K562 (cell line): ENCODE measurements at regions not wholly inside any gene's neighbourhood (a gene's known extent, or its start where the extent isn't known, plus 50 kb on each side); places are given as distances from the start of the nearest gene placed in this dataset.

Source experiments
- ATAC-seq: fragments of 200-7000 bp; cut with Tn5 transposase; 3 replicates; pipeline ENCODE4 v1.9.1; 2020; ENCODE audit warnings: moderate library complexity
- BruUV-seq: library from RNA; stranded (reverse); fragments of 400-500 nt; replicated peaks from 2 replicates; lab custom pipeline; 2021; lab: Mats Ljungman, UMichigan
- CTCF ChIA-PET: fragments of 300-600 bp; formaldehyde crosslinking; extraction: SDS; loops from one replicate; lab custom pipeline; 2021; ENCODE audit warnings: low intra/inter-chr PET ratio; lab: Yijun Ruan, JAX
- POLR2A ChIA-PET: fragments of 300-600, 350-650 bp; sonication (Branson Sonifier 250); formaldehyde crosslinking; extraction: SDS; loops from one replicate; lab custom pipeline; 2021; ENCODE audit warnings: antibody characterized with exemption, inconsistent platforms; lab: Yijun Ruan, JAX
- DNase-seq, 4 experiments: peaks; one replicate each; pipeline versions ENCODE4 v3.0.0 to v3.0.0-alpha.2; 2011 to 2018; ENCODE audit warnings: low spot score in 3 of 4, mixed read lengths in 3 of 4; ENCODE audit errors: extremely low read depth in 1 of 4
- FAIRE-seq: peaks from 2 replicates; lab custom pipeline; 2011; peaks lifted over from hg19 to GRCh38; lab: Jason Lieb, UNC
- H2AFZ ChIP-seq: 2 replicates; pipeline ENCODE4 v1.6.0; 2011; ENCODE audit warnings: low read depth, low read length, control low read depth, inconsistent platforms
- H3K27ac ChIP-seq: fragments of 200-600 bp; 3 replicates; pipeline ENCODE4 v1.8.0; 2011; ENCODE audit warnings: low read depth, mild to moderate bottlenecking, control low read depth, inconsistent platforms, low read length, moderate library complexity, mixed read lengths; ENCODE audit errors: extremely low read depth
- H3K27me3 ChIP-seq, 2 experiments: fragments of 300-600 bp in 1 of 2; 2 replicates in 1 of 2; 3 replicates in 1 of 2; pipeline versions ENCODE4 v1.6.0 to v1.8.0; 2011; ENCODE audit warnings: inconsistent platforms in 2 of 2, low read length in 2 of 2, mild to moderate bottlenecking in 1 of 2, mixed read lengths in 1 of 2, moderate library complexity in 1 of 2; ENCODE audit not compliant: control insufficient read depth in 2 of 2, insufficient read depth in 2 of 2
- H3K36me3 ChIP-seq: fragments of 300-600 bp; 3 replicates; pipeline ENCODE4 v1.8.0; 2011; ENCODE audit warnings: mild to moderate bottlenecking, low read length, inconsistent platforms; ENCODE audit not compliant: control insufficient read depth, insufficient read depth
- H3K4me1 ChIP-seq, 2 experiments: fragments of 200-600 bp in 1 of 2; replicated peaks in 1 of 2; 2 replicates in 1 of 2; 3 replicates in 1 of 2; pipeline versions ENCODE4 v1.5.1 to v1.8.0; 2011; ENCODE audit warnings: inconsistent platforms in 2 of 2, low read length in 2 of 2, mild to moderate bottlenecking in 1 of 2, mixed read lengths in 1 of 2, moderate library complexity in 1 of 2; ENCODE audit not compliant: control insufficient read depth in 2 of 2, insufficient read depth in 2 of 2
- H3K4me2 ChIP-seq: 2 replicates; pipeline ENCODE4 v1.6.1; 2011; ENCODE audit warnings: low read length, control low read depth, inconsistent platforms, mixed read lengths; ENCODE audit not compliant: insufficient read depth
- H3K4me3 ChIP-seq: fragments of 200-600 bp; sonication (generic), shearing (Covaris generic); 2 replicates; pipeline ENCODE4 v1.5.1; 2016; ENCODE audit warnings: control low read depth, inconsistent platforms
- H3K79me2 ChIP-seq: fragments of 200-600 bp; 3 replicates; pipeline ENCODE4 v1.8.0; 2011; ENCODE audit warnings: low read length, inconsistent platforms; ENCODE audit not compliant: control insufficient read depth, insufficient read depth
- H3K9ac ChIP-seq, 2 experiments: 2 replicates each; pipeline versions ENCODE4 v1.6.0 to v1.6.1; 2011; ENCODE audit warnings: low read depth in 2 of 2, low read length in 2 of 2, control low read depth in 1 of 2, inconsistent platforms in 1 of 2, mild to moderate bottlenecking in 1 of 2, mixed read lengths in 1 of 2; ENCODE audit not compliant: insufficient read depth in 1 of 2
- H3K9me1 ChIP-seq: one replicate; pipeline ENCODE4 v1.6.0; 2011; ENCODE audit warnings: inconsistent platforms, mild to moderate bottlenecking, low read length, moderate library complexity; ENCODE audit not compliant: control insufficient read depth, insufficient read depth
- H3K9me3 ChIP-seq: replicated peaks from 2 replicates; pipeline ENCODE4 v1.5.1; 2011; ENCODE audit warnings: low read depth, low read length, inconsistent platforms; ENCODE audit not compliant: control insufficient read depth, insufficient read depth
- H4K20me1 ChIP-seq: replicated peaks from 2 replicates; pipeline ENCODE4 v1.6.1; 2011; ENCODE audit warnings: low read length, inconsistent platforms, mixed read lengths; ENCODE audit not compliant: control insufficient read depth, insufficient read depth
- CREB3 ChIP-seq: fragments of 450-650 bp; conservative IDR thresholded peaks from 2 replicates; pipeline ENCODE4 v1.6.1; 2016; ENCODE audit warnings: missing genetic modification characterization, low read depth, mild to moderate bottlenecking, missing compliant biosample characterization, moderate library complexity
- E2F3 ChIP-seq: fragments of 250-450 bp; sonication (Bioruptor Pico); IDR thresholded peaks from 2 replicates; pipeline ENCODE4 v1.4.0; 2020; ENCODE audit warnings: mild to moderate bottlenecking
- ETS2 ChIP-seq: IDR thresholded peaks from 2 replicates; pipeline ENCODE4 v1.6.1; 2016; ENCODE audit warnings: borderline replicate concordance, missing genetic modification characterization, mild to moderate bottlenecking, moderate library complexity, missing compliant biosample characterization; ENCODE audit not compliant: poor library complexity, severe bottlenecking
- GTF2E2 ChIP-seq: fragments of 200-800 bp; sonication (Bioruptor generic); IDR thresholded peaks from 2 replicates; pipeline ENCODE4 v1.6.1; 2016; ENCODE audit warnings: missing genetic modification characterization, missing compliant biosample characterization
- HDAC1 ChIP-seq, 2 experiments: fragments of 450-650 bp; IDR thresholded peaks; 2 replicates each; pipeline ENCODE4 v1.6.1; 2016 to 2017; ENCODE audit warnings: inconsistent platforms in 1 of 2, mild to moderate bottlenecking in 1 of 2, moderate library complexity in 1 of 2
- HNRNPLL ChIP-seq: fragments of 200-400 bp; formaldehyde crosslinking; IDR thresholded peaks from 2 replicates; pipeline ENCODE4 v1.6.1; 2017; ENCODE audit warnings: low read length, low read depth, mild to moderate bottlenecking; ENCODE audit not compliant: poor library complexity, severe bottlenecking
- IFI16 ChIP-seq: fragments of 250-450 bp; sonication (Bioruptor Pico); IDR thresholded peaks from 2 replicates; pipeline ENCODE4 v2.1.2; 2022; ENCODE audit warnings: mild to moderate bottlenecking, inconsistent platforms
- MED1 ChIP-seq: sonication (generic); formaldehyde crosslinking; IDR thresholded peaks from 2 replicates; pipeline ENCODE4 v1.8.1; 2023; ENCODE audit warnings: missing genetic modification reagents, borderline replicate concordance
- MIER1 ChIP-seq: fragments of 450-650 bp; IDR thresholded peaks from 2 replicates; pipeline ENCODE4 v1.6.1; 2016; ENCODE audit warnings: antibody characterized with exemption, mild to moderate bottlenecking, low read depth
- PKNOX1 ChIP-seq: fragments of 450-650 bp; IDR thresholded peaks from 2 replicates; pipeline ENCODE4 v1.6.1; 2016
- PURB ChIP-seq: sonication (generic); formaldehyde crosslinking; IDR thresholded peaks from 2 replicates; pipeline ENCODE4 v1.9.0; 2021; ENCODE audit warnings: low read depth, mild to moderate bottlenecking, missing genetic modification reagents
- SMARCC2 ChIP-seq: fragments of 450-650 bp; IDR thresholded peaks from 2 replicates; pipeline ENCODE4 v1.6.1; 2017; ENCODE audit warnings: antibody characterized with exemption, moderate library complexity, mild to moderate bottlenecking, low read depth
- TFE3 ChIP-seq: fragments of 450-650 bp; formaldehyde crosslinking; IDR thresholded peaks from 2 replicates; pipeline ENCODE4 v1.4.0; 2020; ENCODE audit warnings: mild to moderate bottlenecking, mixed read lengths
- ZBTB34 ChIP-seq: fragments of 250-450 bp; sonication (Bioruptor Pico); IDR thresholded peaks from 2 replicates; pipeline ENCODE4 v1.8.0; 2021; ENCODE audit warnings: mild to moderate bottlenecking, moderate library complexity
- ZBTB43 ChIP-seq: sonication (generic); formaldehyde crosslinking; IDR thresholded peaks from 2 replicates; pipeline ENCODE4 v1.8.0; 2023; ENCODE audit warnings: mild to moderate bottlenecking, missing genetic modification reagents
- ZFPM2 ChIP-seq: fragments of 250-450 bp; sonication (Bioruptor Pico); IDR thresholded peaks from 2 replicates; pipeline ENCODE4 v1.5.1; 2022; ENCODE audit warnings: mild to moderate bottlenecking
- ZNF143 ChIP-seq: sonication (generic); formaldehyde crosslinking; IDR thresholded peaks from 2 replicates; pipeline ENCODE4 v1.9.0; 2022; ENCODE audit warnings: mild to moderate bottlenecking, missing genetic modification reagents
- WGBS: fragments of 100-300 bp; shearing (Covaris generic); methylation state at CpG from one replicate; pipeline ENCODE4 v1.1.6; 2016; ENCODE audit warnings: low coverage, mixed read lengths; ENCODE audit not compliant: insufficient coverage; ENCODE audit errors: missing lambda C conversion rate; 5-methylcytosine and 5-hydroxymethylcytosine counted together
- in situ Hi-C: fragments of 300-500 bp; cut with MboI; formaldehyde crosslinking; loops from 4 replicates; pipeline ENCODE4 v1.15.0; 2018; ENCODE audit warnings: inconsistent platforms, mixed read lengths
- intact Hi-C: fragments of 100-400 bp; cut with micrococcal nuclease; formaldehyde crosslinking; loops from 2 replicates; pipeline ENCODE4 v1.14.2; 2022

GRCh38 chr6:29777310-29777709 lies 50.3 kb upstream of the HLA-G start:
- in situ Hi-C loops (no loop called here), intact Hi-C loops (no loop called here)
- Histone ChIP-seq H3K9me3 (no peaks in the 10 kb centered on the region; the same call in 1 of the 2 replicates), H3K79me2 (no peaks in the 10 kb centered on the region), H3K4me1 (no peaks in the 10 kb centered on the region), H3K36me3 (no peaks in the 10 kb centered on the region), H3K4me3 (no peak overlapping the region), H2AFZ (0 out of 2 replicates have a peak overlapping the region, but pooled peaks have one; percentile 6), H3K4me2 (no peak overlapping the region), H3K27ac (no peak overlapping the region), H3K9me1 (no peaks in the 10 kb centered on the region), H3K9ac (no peak overlapping the region), H4K20me1 (no peaks in the 10 kb centered on the region), H3K27me3 (peaks cover 4 to 8% of the 10 kb centered on the region in 2 experiments; a peak in 3 of 5 replicates)
- DNase-seq, result no peak
- TF ChIP-seq TFE3 (CRISPR knock-in tag) (no peak), ZNF143 (CRISPR knock-in tag) (no peak), ZBTB34 (CRISPR knock-in tag) (no peak), ETS2 (tag) (no peak), PKNOX1 (no peak), MED1 (CRISPR knock-in tag) (no peak), PURB (CRISPR knock-in tag) (no peak), IFI16 (CRISPR knock-in tag) (no peak), ZBTB43 (CRISPR knock-in tag) (no peak), GTF2E2 (no peak), HDAC1 (IDR thresholded peaks at IDR 0.05) (no peak), E2F3 (CRISPR knock-in tag) (no peak), MIER1 (no peak), SMARCC2 (no peak), ZFPM2 (CRISPR knock-in tag) (no peak), HNRNPLL (no peak), CREB3 (tag) (no peak)
- no TSS peak for BruUV-seq
- ChIA-PET POLR2A (interaction anchor here (0.6 to 1.7 kb wide), 3 partner anchors 9 to 1310 kb away, joined by 3 to 6 read pairs (median 3); no protein-coding TSS in a partner anchor), CTCF (no interaction called here)
- ATAC-seq, result no peak
- no peak for FAIRE-seq
- 9% methylated on average over 4 of the region's 4 CpGs for WGBS
